ENCODE measurements at regions not wholly inside any gene's neighbourhood (a gene's known extent, or its start where the extent isn't known, plus 50 kb on each side); places are given as distances from the start of the nearest gene placed in this dataset.

DNA sequence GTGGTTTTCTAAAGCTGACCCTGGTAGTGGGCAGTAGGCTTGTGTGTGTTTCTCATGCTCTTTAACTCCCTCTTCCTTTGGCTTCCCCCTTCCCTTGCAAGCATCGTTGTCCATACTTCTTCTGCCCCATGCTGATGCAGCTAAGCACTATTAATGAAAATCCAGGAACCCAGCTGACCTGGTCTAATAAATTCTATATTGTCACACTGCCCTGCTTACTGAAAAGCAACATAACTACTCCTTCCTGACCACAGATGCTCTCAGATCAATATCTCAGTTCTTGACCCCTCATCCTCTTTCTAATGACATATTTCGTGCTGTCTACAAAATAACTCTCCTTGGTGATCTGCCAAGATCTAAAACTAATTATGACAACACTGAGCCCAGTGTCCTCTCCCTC, 405.5 kb downstream of the EFNA5 start:
- intact Hi-C loops (cut with DNase I) = no loop called here
- Histone ChIP-seq H3K36me3 (no peaks in the 10 kb centered on the region), H3K4me3 (no peak overlapping the region), H3K27ac (no peak overlapping the region), H3K9me3 (no peaks in the 10 kb centered on the region), H3K27me3 (replicated peaks; ENCODE audit: insufficient read depth) (no peaks in the 10 kb centered on the region), H3K4me1 (replicated peaks) (no peaks in the 10 kb centered on the region)
- DNase-seq (ENCODE audit: low spot score) = no peak
- 68% methylated on average over 2 of the region's 2 CpGs for WGBS
- TF ChIP-seq POLR2AphosphoS5 (IDR thresholded peaks at IDR 0.05) (no peak), POLR2A (IDR thresholded peaks at IDR 0.05) (no peak)
- TF ChIP-seq, protein P1, sequence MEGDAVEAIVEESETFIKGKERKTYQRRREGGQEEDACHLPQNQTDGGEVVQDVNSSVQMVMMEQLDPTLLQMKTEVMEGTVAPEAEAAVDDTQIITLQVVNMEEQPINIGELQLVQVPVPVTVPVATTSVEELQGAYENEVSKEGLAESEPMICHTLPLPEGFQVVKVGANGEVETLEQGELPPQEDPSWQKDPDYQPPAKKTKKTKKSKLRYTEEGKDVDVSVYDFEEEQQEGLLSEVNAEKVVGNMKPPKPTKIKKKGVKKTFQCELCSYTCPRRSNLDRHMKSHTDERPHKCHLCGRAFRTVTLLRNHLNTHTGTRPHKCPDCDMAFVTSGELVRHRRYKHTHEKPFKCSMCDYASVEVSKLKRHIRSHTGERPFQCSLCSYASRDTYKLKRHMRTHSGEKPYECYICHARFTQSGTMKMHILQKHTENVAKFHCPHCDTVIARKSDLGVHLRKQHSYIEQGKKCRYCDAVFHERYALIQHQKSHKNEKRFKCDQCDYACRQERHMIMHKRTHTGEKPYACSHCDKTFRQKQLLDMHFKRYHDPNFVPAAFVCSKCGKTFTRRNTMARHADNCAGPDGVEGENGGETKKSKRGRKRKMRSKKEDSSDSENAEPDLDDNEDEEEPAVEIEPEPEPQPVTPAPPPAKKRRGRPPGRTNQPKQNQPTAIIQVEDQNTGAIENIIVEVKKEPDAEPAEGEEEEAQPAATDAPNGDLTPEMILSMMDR (IDR thresholded peaks at IDR 0.05) = no peak

DNA sequence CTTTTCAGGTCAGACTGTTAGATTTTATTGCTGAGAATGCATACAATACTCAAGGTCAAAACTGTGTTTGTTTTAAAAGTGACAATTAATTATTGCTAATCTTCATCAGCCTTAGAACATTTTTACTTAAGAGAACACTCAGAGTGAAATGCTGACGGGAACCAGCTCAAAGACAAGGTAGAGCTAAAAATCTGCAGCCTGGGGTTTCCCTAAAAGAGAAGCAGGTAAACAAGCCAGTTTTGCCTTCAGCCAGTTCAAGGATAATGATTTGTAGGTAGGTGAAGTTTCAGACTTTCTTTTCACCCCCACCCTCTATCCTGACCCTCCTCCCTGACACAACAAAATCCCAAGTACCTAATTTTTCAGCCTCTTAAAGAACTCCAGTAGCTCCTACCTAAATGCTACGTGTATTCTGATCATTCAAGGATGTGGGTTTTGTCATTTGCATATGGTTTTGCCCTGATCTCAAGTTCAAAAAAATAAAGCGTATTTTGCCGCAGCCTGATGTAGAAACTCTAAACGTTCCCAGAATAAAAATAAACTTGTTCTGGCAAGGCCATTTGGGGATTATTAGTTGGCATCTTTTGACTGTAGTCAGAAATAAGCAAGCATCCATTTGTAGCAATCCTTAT, 407.2 kb downstream of the EFNA5 start:
- H3K27me3 ChIP-seq (replicated peaks; ENCODE audit: insufficient read depth) = no peaks in the 10 kb centered on the region
- no peaks in the 10 kb centered on the region for H3K9me3 ChIP-seq
- 34% methylated on average over 5 of the region's 5 CpGs for WGBS
- TF ChIP-seq POLR2A (IDR thresholded peaks at IDR 0.05) (no peak), POLR2AphosphoS5 (IDR thresholded peaks at IDR 0.05) (no peak)
- TF ChIP-seq, protein P1 (IDR thresholded peaks at IDR 0.05) = no peak
- no peak overlapping the region for H3K27ac ChIP-seq
- H3K36me3 ChIP-seq = no peaks in the 10 kb centered on the region
- intact Hi-C loops (cut with DNase I) = no loop called here
- no peaks in the 10 kb centered on the region for H3K4me1 ChIP-seq (replicated peaks)
- no peak overlapping the region for H3K4me3 ChIP-seq
- DNase-seq (ENCODE audit: low spot score) = no peak

- no peaks in the 10 kb centered on the region for H3K36me3 ChIP-seq
- intact Hi-C loops (cut with DNase I) = no loop called here
- DNase-seq (ENCODE audit: low spot score) = no peak
- WGBS = 81% methylated on average over 2 of the region's 2 CpGs
- H3K27me3 ChIP-seq (replicated peaks; ENCODE audit: insufficient read depth) = no peaks in the 10 kb centered on the region
- H3K4me1 ChIP-seq (replicated peaks) = peaks cover 3% of the 10 kb centered on the region
- TF ChIP-seq, protein P1 (IDR thresholded peaks at IDR 0.05) = no peak
- TF ChIP-seq POLR2AphosphoS5 (IDR thresholded peaks at IDR 0.05) = no peak
- no peak for TF ChIP-seq POLR2A (IDR thresholded peaks at IDR 0.05)
- no peak overlapping the region for H3K4me3 ChIP-seq
- H3K9me3 ChIP-seq = no peaks in the 10 kb centered on the region
- no peak overlapping the region for H3K27ac ChIP-seq
These were observed 412.7 kb downstream of the EFNA5 start for GRCh38 chr5:107257885-107258520.

- WGBS = 33% methylated on average over 4 of the region's 4 CpGs
- H3K36me3 ChIP-seq = no peaks in the 10 kb centered on the region
- peaks cover 3% of the 10 kb centered on the region for H3K4me1 ChIP-seq (replicated peaks)
- no peak overlapping the region for H3K4me3 ChIP-seq
- H3K27ac ChIP-seq = no peak overlapping the region
- no peaks in the 10 kb centered on the region for H3K27me3 ChIP-seq (replicated peaks; ENCODE audit: insufficient read depth)
- TF ChIP-seq, protein P1 (IDR thresholded peaks at IDR 0.05) = no peak
- TF ChIP-seq POLR2A (IDR thresholded peaks at IDR 0.05) (no peak), POLR2AphosphoS5 (IDR thresholded peaks at IDR 0.05) (no peak)
- no peak for DNase-seq (ENCODE audit: low spot score)
- intact Hi-C loops (cut with DNase I) = no loop called here
- no peaks in the 10 kb centered on the region for H3K9me3 ChIP-seq
These were observed 415.9 kb downstream of the EFNA5 start for GRCh38 chr5:107254902-107255234.
